ENCODE measurements at regions not wholly inside any gene's neighbourhood (a gene's known extent, or its start where the extent isn't known, plus 50 kb on each side); places are given as distances from the start of the nearest gene placed in this dataset.

- Histone ChIP-seq H2AFZ (ENCODE audit: low read depth, low read length) (no peak overlapping the region), H4K20me1 (ENCODE audit: insufficient read depth) (no peaks in the 10 kb centered on the region), H3K4me2 (ENCODE audit: low read length) (no peak overlapping the region), H3K9me3 (ENCODE audit: low read length) (no peaks in the 10 kb centered on the region), H3K4me3 (ENCODE audit: low read length) (no peak overlapping the region), H3F3A (ENCODE audit: insufficient read depth, low read length, poor library complexity, severe bottlenecking) (no peaks in the 10 kb centered on the region), H3K79me2 (replicated peaks; ENCODE audit: insufficient read depth, low read length) (no peaks in the 10 kb centered on the region), H3K36me3 (ENCODE audit: insufficient read depth, low read length) (no peaks in the 10 kb centered on the region), H3K27ac (ENCODE audit: low read length) (no peak overlapping the region), H3K9me2 (ENCODE audit: insufficient read depth, low read length) (no peaks in the 10 kb centered on the region), H3K9ac (ENCODE audit: low read length) (no peak overlapping the region), H3K27me3 (ENCODE audit: insufficient read depth, low read depth, low read length) (no peaks in the 10 kb centered on the region)
- TF ChIP-seq CTCF (IDR thresholded peaks at IDR 0.05; ENCODE audit: poor library complexity, severe bottlenecking): no peak
- peak; percentile 23 for TF ChIP-seq EP300 (conservative IDR thresholded peaks at IDR 0.05; ENCODE audit: poor library complexity, severe bottlenecking)
- no peak for TF ChIP-seq TAF1 (IDR thresholded peaks at IDR 0.05; ENCODE audit: low read depth)
- no peak for TF ChIP-seq RAD21 (conservative IDR thresholded peaks at IDR 0.05)
These were observed 493.9 kb upstream of the MAP2 start for GRCh38 chr2:208929894-208930427.

- no peaks in the 10 kb centered on the region for H4K20me1 ChIP-seq (ENCODE audit: insufficient read depth)
- no peaks in the 10 kb centered on the region for H3K36me3 ChIP-seq (ENCODE audit: insufficient read depth, low read length)
- H3K9me3 ChIP-seq (ENCODE audit: low read length): no peaks in the 10 kb centered on the region
- H3K27ac ChIP-seq (ENCODE audit: low read length): no peak overlapping the region
- no peaks in the 10 kb centered on the region for H3K27me3 ChIP-seq (ENCODE audit: insufficient read depth, low read depth, low read length)
- no peak overlapping the region for H2AFZ ChIP-seq (ENCODE audit: low read depth, low read length)
- H3K4me3 ChIP-seq (ENCODE audit: low read length): no peak overlapping the region
- no peak for TF ChIP-seq EZH2 (IDR thresholded peaks at IDR 0.05; ENCODE audit: borderline replicate concordance, insufficient read depth, low read length, poor library complexity, severe bottlenecking)
- TF ChIP-seq SMC3 (conservative IDR thresholded peaks at IDR 0.05; ENCODE audit: poor library complexity): no peak
- TF ChIP-seq REST (IDR thresholded peaks at IDR 0.05; ENCODE audit: borderline replicate concordance): no peak
- no peak for TF ChIP-seq RAD21 (conservative IDR thresholded peaks at IDR 0.05)
- no peak for TF ChIP-seq EP300 (conservative IDR thresholded peaks at IDR 0.05; ENCODE audit: poor library complexity, severe bottlenecking)
- no peak for TF ChIP-seq MXI1 (conservative IDR thresholded peaks at IDR 0.05; ENCODE audit: poor library complexity, severe bottlenecking)
- no peak for TF ChIP-seq TAF1 (IDR thresholded peaks at IDR 0.05; ENCODE audit: low read depth)
- TF ChIP-seq POLR2AphosphoS5 (IDR thresholded peaks at IDR 0.05): no peak
- TF ChIP-seq CTCF (IDR thresholded peaks at IDR 0.05; ENCODE audit: poor library complexity, severe bottlenecking): no peak
- H3K9me2 ChIP-seq (ENCODE audit: insufficient read depth, low read length): no peaks in the 10 kb centered on the region
- no peak overlapping the region for H3K9ac ChIP-seq (ENCODE audit: low read length)
- no peaks in the 10 kb centered on the region for H3F3A ChIP-seq (ENCODE audit: insufficient read depth, low read length, poor library complexity, severe bottlenecking)
- H3K79me2 ChIP-seq (replicated peaks; ENCODE audit: insufficient read depth, low read length): no peaks in the 10 kb centered on the region
- no peak overlapping the region for H3K4me2 ChIP-seq (ENCODE audit: low read length)
These were observed 488.3 kb upstream of the MAP2 start for GRCh38 chr2:208935531-208935930.
